ENCODE measurements at regions not wholly inside any gene's neighbourhood (a gene's known extent, or its start where the extent isn't known, plus 50 kb on each side); places are given as distances from the start of the nearest gene placed in this dataset.
"Not testable (repeated sequence)": the region's sequence is repeated elsewhere in the genome, so short reads cannot be mapped to it uniquely, and the experiment has no call there.

- TF ChIP-seq, protein P1, sequence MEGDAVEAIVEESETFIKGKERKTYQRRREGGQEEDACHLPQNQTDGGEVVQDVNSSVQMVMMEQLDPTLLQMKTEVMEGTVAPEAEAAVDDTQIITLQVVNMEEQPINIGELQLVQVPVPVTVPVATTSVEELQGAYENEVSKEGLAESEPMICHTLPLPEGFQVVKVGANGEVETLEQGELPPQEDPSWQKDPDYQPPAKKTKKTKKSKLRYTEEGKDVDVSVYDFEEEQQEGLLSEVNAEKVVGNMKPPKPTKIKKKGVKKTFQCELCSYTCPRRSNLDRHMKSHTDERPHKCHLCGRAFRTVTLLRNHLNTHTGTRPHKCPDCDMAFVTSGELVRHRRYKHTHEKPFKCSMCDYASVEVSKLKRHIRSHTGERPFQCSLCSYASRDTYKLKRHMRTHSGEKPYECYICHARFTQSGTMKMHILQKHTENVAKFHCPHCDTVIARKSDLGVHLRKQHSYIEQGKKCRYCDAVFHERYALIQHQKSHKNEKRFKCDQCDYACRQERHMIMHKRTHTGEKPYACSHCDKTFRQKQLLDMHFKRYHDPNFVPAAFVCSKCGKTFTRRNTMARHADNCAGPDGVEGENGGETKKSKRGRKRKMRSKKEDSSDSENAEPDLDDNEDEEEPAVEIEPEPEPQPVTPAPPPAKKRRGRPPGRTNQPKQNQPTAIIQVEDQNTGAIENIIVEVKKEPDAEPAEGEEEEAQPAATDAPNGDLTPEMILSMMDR (IDR thresholded peaks at IDR 0.05): not testable (repeated sequence)
- not testable (repeated sequence) for TF ChIP-seq ZFX (IDR thresholded peaks at IDR 0.05; ENCODE audit: borderline replicate concordance)
These were observed 58.9 kb upstream of the PRKG1 start for GRCh38 chr10:51015390-51015754.

Data from 22Rv1 (cell line).